ENCODE measurements at regions not wholly inside any gene's neighbourhood (a gene's known extent, or its start where the extent isn't known, plus 50 kb on each side); places are given as distances from the start of the nearest gene placed in this dataset.

- TF ChIP-seq ZNF281 (CRISPR knock-in tag; IDR thresholded peaks at IDR 0.05) (no peak), HMGXB4 (CRISPR knock-in tag; IDR thresholded peaks at IDR 0.05) (no peak), ZNF121 (CRISPR knock-in tag; IDR thresholded peaks at IDR 0.05) (no peak)
- ATAC-seq (no peak), DNase-seq (ENCODE audit: low spot score) (no peak)
Measured at GRCh38 chr6:125481056-125481455, 179.3 kb upstream of the HDDC2 start.

DNA sequence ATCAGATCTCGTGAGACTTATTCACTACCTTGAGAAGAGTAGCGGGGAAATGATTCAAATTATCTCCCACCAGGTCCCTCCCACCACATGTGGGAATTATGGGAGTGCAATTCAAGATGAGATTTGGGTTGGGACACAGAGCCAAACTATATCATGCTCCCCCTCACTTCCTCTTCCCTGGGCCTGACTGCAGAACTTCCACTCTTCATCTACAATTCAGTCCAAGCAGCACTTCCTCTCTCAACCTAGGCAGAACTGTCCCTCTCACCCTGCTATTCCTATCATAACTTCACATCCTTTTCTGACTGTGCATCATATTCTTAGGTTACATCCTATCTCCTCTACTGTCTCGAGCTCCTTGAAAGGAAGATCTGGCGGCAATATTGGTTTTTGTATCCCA, 184.0 kb upstream of the HDDC2 start:
- no peak overlapping the region for H3K27ac Mint-ChIP-seq
- CTCF ChIA-PET: no interaction called here

More at GRCh38 chr6:125481056-125481455, 179.3 kb upstream of the HDDC2 start:
- peaks cover 6% of the 10 kb centered on the region for H3K27me3 Mint-ChIP-seq (ENCODE audit: low read depth)
- CTCF ChIA-PET: no interaction called here
- H3K4me3 Mint-ChIP-seq: no peak overlapping the region
- no peaks in the 10 kb centered on the region for H3K9me3 Mint-ChIP-seq
- H3K27ac Mint-ChIP-seq: no peak overlapping the region
- POLR2A ChIA-PET: no interaction called here
- H3K36me3 Mint-ChIP-seq: no peaks in the 10 kb centered on the region
- H3K4me1 Mint-ChIP-seq: peaks cover 3% of the 10 kb centered on the region

More for the DNA sequence above, 184.0 kb upstream of the HDDC2 start:
- peaks cover 3% of the 10 kb centered on the region for H3K4me1 Mint-ChIP-seq
- ATAC-seq: no peak
- no peaks in the 10 kb centered on the region for H3K36me3 Mint-ChIP-seq
- DNase-seq (ENCODE audit: low spot score): no peak
- peaks cover 6% of the 10 kb centered on the region for H3K27me3 Mint-ChIP-seq (ENCODE audit: low read depth)
- TF ChIP-seq, protein P1, sequence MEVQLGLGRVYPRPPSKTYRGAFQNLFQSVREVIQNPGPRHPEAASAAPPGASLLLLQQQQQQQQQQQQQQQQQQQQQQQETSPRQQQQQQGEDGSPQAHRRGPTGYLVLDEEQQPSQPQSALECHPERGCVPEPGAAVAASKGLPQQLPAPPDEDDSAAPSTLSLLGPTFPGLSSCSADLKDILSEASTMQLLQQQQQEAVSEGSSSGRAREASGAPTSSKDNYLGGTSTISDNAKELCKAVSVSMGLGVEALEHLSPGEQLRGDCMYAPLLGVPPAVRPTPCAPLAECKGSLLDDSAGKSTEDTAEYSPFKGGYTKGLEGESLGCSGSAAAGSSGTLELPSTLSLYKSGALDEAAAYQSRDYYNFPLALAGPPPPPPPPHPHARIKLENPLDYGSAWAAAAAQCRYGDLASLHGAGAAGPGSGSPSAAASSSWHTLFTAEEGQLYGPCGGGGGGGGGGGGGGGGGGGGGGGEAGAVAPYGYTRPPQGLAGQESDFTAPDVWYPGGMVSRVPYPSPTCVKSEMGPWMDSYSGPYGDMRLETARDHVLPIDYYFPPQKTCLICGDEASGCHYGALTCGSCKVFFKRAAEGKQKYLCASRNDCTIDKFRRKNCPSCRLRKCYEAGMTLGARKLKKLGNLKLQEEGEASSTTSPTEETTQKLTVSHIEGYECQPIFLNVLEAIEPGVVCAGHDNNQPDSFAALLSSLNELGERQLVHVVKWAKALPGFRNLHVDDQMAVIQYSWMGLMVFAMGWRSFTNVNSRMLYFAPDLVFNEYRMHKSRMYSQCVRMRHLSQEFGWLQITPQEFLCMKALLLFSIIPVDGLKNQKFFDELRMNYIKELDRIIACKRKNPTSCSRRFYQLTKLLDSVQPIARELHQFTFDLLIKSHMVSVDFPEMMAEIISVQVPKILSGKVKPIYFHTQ (CRISPR knock-in tag; IDR thresholded peaks at IDR 0.05): no peak
- no peak for TF ChIP-seq MXD4 (CRISPR knock-in tag; IDR thresholded peaks at IDR 0.05; ENCODE audit: borderline replicate concordance)
- TF ChIP-seq, protein P2, sequence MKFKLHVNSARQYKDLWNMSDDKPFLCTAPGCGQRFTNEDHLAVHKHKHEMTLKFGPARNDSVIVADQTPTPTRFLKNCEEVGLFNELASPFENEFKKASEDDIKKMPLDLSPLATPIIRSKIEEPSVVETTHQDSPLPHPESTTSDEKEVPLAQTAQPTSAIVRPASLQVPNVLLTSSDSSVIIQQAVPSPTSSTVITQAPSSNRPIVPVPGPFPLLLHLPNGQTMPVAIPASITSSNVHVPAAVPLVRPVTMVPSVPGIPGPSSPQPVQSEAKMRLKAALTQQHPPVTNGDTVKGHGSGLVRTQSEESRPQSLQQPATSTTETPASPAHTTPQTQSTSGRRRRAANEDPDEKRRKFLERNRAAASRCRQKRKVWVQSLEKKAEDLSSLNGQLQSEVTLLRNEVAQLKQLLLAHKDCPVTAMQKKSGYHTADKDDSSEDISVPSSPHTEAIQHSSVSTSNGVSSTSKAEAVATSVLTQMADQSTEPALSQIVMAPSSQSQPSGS (CRISPR knock-in tag; IDR thresholded peaks at IDR 0.05; ENCODE audit: borderline replicate concordance, low read depth): no peak
- TF ChIP-seq HMGXB4 (CRISPR knock-in tag; IDR thresholded peaks at IDR 0.05): no peak
- TF ChIP-seq, protein P3, sequence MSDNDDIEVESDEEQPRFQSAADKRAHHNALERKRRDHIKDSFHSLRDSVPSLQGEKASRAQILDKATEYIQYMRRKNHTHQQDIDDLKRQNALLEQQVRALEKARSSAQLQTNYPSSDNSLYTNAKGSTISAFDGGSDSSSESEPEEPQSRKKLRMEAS (CRISPR knock-in tag; IDR thresholded peaks at IDR 0.05): no peak
- TF ChIP-seq, protein P4, sequence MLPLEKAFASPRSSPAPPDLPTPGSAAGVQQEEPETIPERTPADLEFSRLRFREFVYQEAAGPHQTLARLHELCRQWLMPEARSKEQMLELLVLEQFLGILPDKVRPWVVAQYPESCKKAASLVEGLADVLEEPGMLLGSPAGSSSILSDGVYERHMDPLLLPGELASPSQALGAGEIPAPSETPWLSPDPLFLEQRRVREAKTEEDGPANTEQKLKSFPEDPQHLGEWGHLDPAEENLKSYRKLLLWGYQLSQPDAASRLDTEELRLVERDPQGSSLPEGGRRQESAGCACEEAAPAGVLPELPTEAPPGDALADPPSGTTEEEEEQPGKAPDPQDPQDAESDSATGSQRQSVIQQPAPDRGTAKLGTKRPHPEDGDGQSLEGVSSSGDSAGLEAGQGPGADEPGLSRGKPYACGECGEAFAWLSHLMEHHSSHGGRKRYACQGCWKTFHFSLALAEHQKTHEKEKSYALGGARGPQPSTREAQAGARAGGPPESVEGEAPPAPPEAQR (CRISPR knock-in tag; IDR thresholded peaks at IDR 0.05): no peak
- no peak for TF ChIP-seq ZNF396 (CRISPR knock-in tag; IDR thresholded peaks at IDR 0.05; ENCODE audit: borderline replicate concordance)
- TF ChIP-seq PRRX2 (CRISPR knock-in tag; IDR thresholded peaks at IDR 0.05): no peak
- no peak for TF ChIP-seq USF1 (CRISPR knock-in tag; IDR thresholded peaks at IDR 0.05)
- no peak for TF ChIP-seq NFE2L1 (CRISPR knock-in tag; IDR thresholded peaks at IDR 0.05)
- TF ChIP-seq, protein P5, sequence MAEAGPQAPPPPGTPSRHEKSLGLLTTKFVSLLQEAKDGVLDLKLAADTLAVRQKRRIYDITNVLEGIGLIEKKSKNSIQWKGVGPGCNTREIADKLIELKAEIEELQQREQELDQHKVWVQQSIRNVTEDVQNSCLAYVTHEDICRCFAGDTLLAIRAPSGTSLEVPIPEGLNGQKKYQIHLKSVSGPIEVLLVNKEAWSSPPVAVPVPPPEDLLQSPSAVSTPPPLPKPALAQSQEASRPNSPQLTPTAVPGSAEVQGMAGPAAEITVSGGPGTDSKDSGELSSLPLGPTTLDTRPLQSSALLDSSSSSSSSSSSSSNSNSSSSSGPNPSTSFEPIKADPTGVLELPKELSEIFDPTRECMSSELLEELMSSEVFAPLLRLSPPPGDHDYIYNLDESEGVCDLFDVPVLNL (CRISPR knock-in tag; IDR thresholded peaks at IDR 0.05; ENCODE audit: borderline replicate concordance, low read depth): no peak
- TF ChIP-seq ZNF219 (CRISPR knock-in tag; IDR thresholded peaks at IDR 0.05; ENCODE audit: borderline replicate concordance): no peak
- TF ChIP-seq ATF6 (CRISPR knock-in tag; IDR thresholded peaks at IDR 0.05): no peak
- POLR2A ChIA-PET: no interaction called here
- no peaks in the 10 kb centered on the region; the same call in 1 of the 2 replicates for H3K9me3 Mint-ChIP-seq
- no peak overlapping the region for H3K4me3 Mint-ChIP-seq

Measured in WTC11 (cell line).